ENCODE measurements at regions not wholly inside any gene's neighbourhood (a gene's known extent, or its start where the extent isn't known, plus 50 kb on each side); places are given as distances from the start of the nearest gene placed in this dataset.

- Histone ChIP-seq H3K4me1 (ENCODE audit: insufficient read depth, low read length) (peaks cover 9% of the 10 kb centered on the region; the same call in 1 of the 2 replicates), H2AFZ (ENCODE audit: low read length) (no peak overlapping the region), H3K9me3 (ENCODE audit: low read length) (no peaks in the 10 kb centered on the region), H3K27me3 (ENCODE audit: control insufficient read depth in 1 of 2, insufficient read depth in 2 of 2, low read length in 2 of 2) (no peaks in the 10 kb centered on the region), H3K4me3 (replicated peaks in 1 of 3; ENCODE audit: insufficient read depth in 1 of 3, low read depth in 2 of 3, low read length in 3 of 3) (no peak overlapping the region), H3K4me2 (ENCODE audit: low read depth, low read length) (no peak overlapping the region), H3K36me3 (replicated peaks in 1 of 2; ENCODE audit: control insufficient read depth in 1 of 2, insufficient read depth in 2 of 2, low read length in 2 of 2) (no peaks in the 10 kb centered on the region), H4K20me1 (ENCODE audit: insufficient read depth, low read length) (no peaks in the 10 kb centered on the region), H3K9ac (ENCODE audit: insufficient read depth, low read depth, low read length) (no peak overlapping the region), H3K79me2 (ENCODE audit: insufficient read depth, low read length) (no peaks in the 10 kb centered on the region), H3K27ac (ENCODE audit: extremely low read length, insufficient read depth, low read length) (no peak overlapping the region)
- in situ Hi-C loops (cut with HindIII; ENCODE audit: extremely low pct_ligation_motif_present, low pct_unique_long_range_greater_than_20kb) (no loop called here), intact Hi-C loops (cut with micrococcal nuclease; ENCODE audit: unreplicated experiment) (no loop called here)
- CTCF ChIA-PET (ENCODE audit: low intra/inter-chr PET ratio, low total read pairs), result no interaction called here
- FAIRE-seq (no peak), DNase-seq (ENCODE audit: low spot score) (no peak), ATAC-seq (no peak)
- TF ChIP-seq TEAD2 (CRISPR knock-in tag; IDR thresholded peaks at IDR 0.05), result no peak
- no peak for TF ChIP-seq GPN1 (CRISPR knock-in tag; IDR thresholded peaks at IDR 0.05; ENCODE audit: borderline replicate concordance)
- TF ChIP-seq ZBTB7B (CRISPR knock-in tag; IDR thresholded peaks at IDR 0.05), result no peak
- no peak for TF ChIP-seq NFKB2 (CRISPR knock-in tag; IDR thresholded peaks at IDR 0.05; ENCODE audit: borderline replicate concordance)
- no peak for TF ChIP-seq ZMYM3 (CRISPR knock-in tag; IDR thresholded peaks at IDR 0.05)
- no peak for TF ChIP-seq NRL (CRISPR knock-in tag; IDR thresholded peaks at IDR 0.05; ENCODE audit: borderline replicate concordance)
- no peak for TF ChIP-seq ZFP1 (CRISPR knock-in tag; IDR thresholded peaks at IDR 0.05)
- TF ChIP-seq, protein P1, sequence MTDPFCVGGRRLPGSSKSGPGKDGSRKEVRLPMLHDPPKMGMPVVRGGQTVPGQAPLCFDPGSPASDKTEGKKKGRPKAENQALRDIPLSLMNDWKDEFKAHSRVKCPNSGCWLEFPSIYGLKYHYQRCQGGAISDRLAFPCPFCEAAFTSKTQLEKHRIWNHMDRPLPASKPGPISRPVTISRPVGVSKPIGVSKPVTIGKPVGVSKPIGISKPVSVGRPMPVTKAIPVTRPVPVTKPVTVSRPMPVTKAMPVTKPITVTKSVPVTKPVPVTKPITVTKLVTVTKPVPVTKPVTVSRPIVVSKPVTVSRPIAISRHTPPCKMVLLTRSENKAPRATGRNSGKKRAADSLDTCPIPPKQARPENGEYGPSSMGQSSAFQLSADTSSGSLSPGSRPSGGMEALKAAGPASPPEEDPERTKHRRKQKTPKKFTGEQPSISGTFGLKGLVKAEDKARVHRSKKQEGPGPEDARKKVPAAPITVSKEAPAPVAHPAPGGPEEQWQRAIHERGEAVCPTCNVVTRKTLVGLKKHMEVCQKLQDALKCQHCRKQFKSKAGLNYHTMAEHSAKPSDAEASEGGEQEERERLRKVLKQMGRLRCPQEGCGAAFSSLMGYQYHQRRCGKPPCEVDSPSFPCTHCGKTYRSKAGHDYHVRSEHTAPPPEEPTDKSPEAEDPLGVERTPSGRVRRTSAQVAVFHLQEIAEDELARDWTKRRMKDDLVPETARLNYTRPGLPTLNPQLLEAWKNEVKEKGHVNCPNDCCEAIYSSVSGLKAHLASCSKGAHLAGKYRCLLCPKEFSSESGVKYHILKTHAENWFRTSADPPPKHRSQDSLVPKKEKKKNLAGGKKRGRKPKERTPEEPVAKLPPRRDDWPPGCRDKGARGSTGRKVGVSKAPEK (CRISPR knock-in tag; IDR thresholded peaks at IDR 0.05; ENCODE audit: borderline replicate concordance), result no peak
- TF ChIP-seq, protein P2, sequence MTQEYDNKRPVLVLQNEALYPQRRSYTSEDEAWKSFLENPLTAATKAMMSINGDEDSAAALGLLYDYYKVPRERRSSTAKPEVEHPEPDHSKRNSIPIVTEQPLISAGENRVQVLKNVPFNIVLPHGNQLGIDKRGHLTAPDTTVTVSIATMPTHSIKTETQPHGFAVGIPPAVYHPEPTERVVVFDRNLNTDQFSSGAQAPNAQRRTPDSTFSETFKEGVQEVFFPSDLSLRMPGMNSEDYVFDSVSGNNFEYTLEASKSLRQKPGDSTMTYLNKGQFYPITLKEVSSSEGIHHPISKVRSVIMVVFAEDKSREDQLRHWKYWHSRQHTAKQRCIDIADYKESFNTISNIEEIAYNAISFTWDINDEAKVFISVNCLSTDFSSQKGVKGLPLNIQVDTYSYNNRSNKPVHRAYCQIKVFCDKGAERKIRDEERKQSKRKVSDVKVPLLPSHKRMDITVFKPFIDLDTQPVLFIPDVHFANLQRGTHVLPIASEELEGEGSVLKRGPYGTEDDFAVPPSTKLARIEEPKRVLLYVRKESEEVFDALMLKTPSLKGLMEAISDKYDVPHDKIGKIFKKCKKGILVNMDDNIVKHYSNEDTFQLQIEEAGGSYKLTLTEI (CRISPR knock-in tag; conservative IDR thresholded peaks at IDR 0.05), result no peak
- no peak for TF ChIP-seq ZNF570 (CRISPR knock-in tag; IDR thresholded peaks at IDR 0.05; ENCODE audit: borderline replicate concordance)
- TF ChIP-seq ZNF280B (CRISPR knock-in tag; IDR thresholded peaks at IDR 0.05; ENCODE audit: borderline replicate concordance), result no peak
- TF ChIP-seq ZNF747 (CRISPR knock-in tag; IDR thresholded peaks at IDR 0.05; ENCODE audit: borderline replicate concordance), result no peak
- TF ChIP-seq TERF1 (CRISPR knock-in tag; IDR thresholded peaks at IDR 0.05), result no peak
- no peak for TF ChIP-seq HMG20B (CRISPR knock-in tag; conservative IDR thresholded peaks at IDR 0.05)
- no peak for TF ChIP-seq RFX5 (IDR thresholded peaks at IDR 0.05; ENCODE audit: low read depth, low read length)
- no peak for TF ChIP-seq FOXO1 (CRISPR knock-in tag; IDR thresholded peaks at IDR 0.05)
- TF ChIP-seq ZNF17 (CRISPR knock-in tag; IDR thresholded peaks at IDR 0.05), result no peak
- BruUV-seq (replicated peaks), result no TSS peak
- POLR2A ChIA-PET, result no interaction called here
These were observed 123.1 kb upstream of the GLRA2 start for GRCh38 chrX:14406225-14406624.
